ENCODE measurements at regions not wholly inside any gene's neighbourhood (a gene's known extent, or its start where the extent isn't known, plus 50 kb on each side); places are given as distances from the start of the nearest gene placed in this dataset.
"Not testable (repeated sequence)": the region's sequence is repeated elsewhere in the genome, so short reads cannot be mapped to it uniquely, and the experiment has no call there.

GRCh38 chrX:37509349-37509748, 62.1 kb upstream of the LANCL3 start:
- peak; percentile 46 for DNase-seq

GRCh38 chrX:37516512-37516911, 54.9 kb upstream of the LANCL3 start:
- DNase-seq: not testable (repeated sequence)

GRCh38 chrX:37519261-37519660, 52.2 kb upstream of the LANCL3 start:
- DNase-seq: not testable (repeated sequence)

DNA sequence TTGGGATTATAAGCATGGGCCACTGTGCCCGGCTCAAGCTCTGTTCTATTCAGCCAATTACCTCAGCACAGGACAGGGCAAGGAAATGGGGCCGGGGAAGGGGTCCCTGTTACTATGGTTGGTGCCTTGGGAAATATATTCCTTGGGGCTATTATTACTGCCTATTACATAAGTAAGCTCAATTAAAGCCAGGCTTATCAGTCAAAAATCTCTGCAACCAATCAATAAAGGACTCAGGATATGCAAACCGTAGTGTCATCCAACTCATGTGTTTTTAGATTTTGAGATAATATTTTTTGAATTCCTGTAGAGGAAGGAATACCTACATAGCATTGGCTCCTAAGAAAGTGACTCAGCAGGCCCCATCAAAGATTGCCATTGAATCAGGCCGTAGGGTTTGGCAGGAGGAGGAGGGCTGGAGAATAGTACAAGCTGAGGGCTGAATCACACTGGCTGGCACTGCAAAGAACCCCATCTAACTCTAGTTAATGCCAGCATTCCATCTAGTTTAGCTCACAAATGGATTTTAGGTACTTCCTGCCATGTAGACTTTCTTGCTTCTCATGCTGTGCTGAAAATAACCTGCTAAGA, 50.5 kb upstream of the LANCL3 start:
- DNase-seq: not testable (repeated sequence)
